AG04450 (cell line): ENCODE measurements at regions not wholly inside any gene's neighbourhood (a gene's known extent, or its start where the extent isn't known, plus 50 kb on each side); places are given as distances from the start of the nearest gene placed in this dataset.
A peak's percentile ranks its signal among the peaks of the same experiment; 100 is the strongest.
"Not testable (repeated sequence)": the region's sequence is repeated elsewhere in the genome, so short reads cannot be mapped to it uniquely, and the experiment has no call there.

Source experiments
- CTCF ChIA-PET: fragments of 300-600, 350-600 bp; formaldehyde crosslinking; extraction: SDS; loops from one replicate; lab custom pipeline; 2022; ENCODE audit warnings: antibody characterized with exemption, inconsistent platforms; lab: Charles Lee
- POLR2A ChIA-PET: fragments of 350-600 bp; formaldehyde crosslinking; extraction: SDS; loops from one replicate; lab custom pipeline; 2021; ENCODE audit warnings: antibody characterized with exemption, inconsistent platforms; lab: Yijun Ruan, JAX
- DNase-seq: peaks from one replicate; pipeline ENCODE4 v3.0.0-alpha.2; 2011; ENCODE audit warnings: low read depth, low spot score
- H3K27ac ChIP-seq: one replicate; pipeline ENCODE4 v1.5.1; 2012; ENCODE audit warnings: low read depth, low read length, control low read depth
- H3K27me3 ChIP-seq: one replicate; pipeline ENCODE4 v1.6.0; 2012; ENCODE audit warnings: low read length; ENCODE audit not compliant: control insufficient read depth, insufficient read depth
- H3K4me3 ChIP-seq: 2 replicates; pipeline ENCODE4 v1.5.1; 2011; ENCODE audit warnings: mild to moderate bottlenecking, low read depth, low read length, control low read depth
- H3K9me3 ChIP-seq: 2 replicates; pipeline ENCODE4 v1.5.1; 2012; ENCODE audit warnings: low read length; ENCODE audit not compliant: control insufficient read depth, insufficient read depth
- CTCF ChIP-seq: IDR thresholded peaks from 2 replicates; pipeline ENCODE4 v1.5.1; 2011; ENCODE audit warnings: low read depth, low read length, control low read depth, inconsistent platforms

GRCh38 chr15:91445695-91446228 lies 345.7 kb downstream of the SV2B start:
- ChIA-PET CTCF (no interaction called here), POLR2A (no interaction called here)
- no peaks in the 10 kb centered on the region for H3K9me3 ChIP-seq
- no peak overlapping the region for H3K27ac ChIP-seq
- TF ChIP-seq CTCF, result no peak
- no peak for DNase-seq
- no peaks in the 10 kb centered on the region for H3K27me3 ChIP-seq
- H3K4me3 ChIP-seq, result no peak overlapping the region

- no peak overlapping the region for H3K4me3 ChIP-seq
- ChIA-PET CTCF (interaction anchor here (0.6 kb wide), 1 partner anchor 631 kb away, joined by 3 read pairs; no protein-coding TSS in a partner anchor), POLR2A (no interaction called here)
- no peak overlapping the region for H3K27ac ChIP-seq
- no peaks in the 10 kb centered on the region for H3K27me3 ChIP-seq
- H3K9me3 ChIP-seq, result no peaks in the 10 kb centered on the region
- no peak for TF ChIP-seq CTCF
- no peak for DNase-seq
Measured at GRCh38 chr15:91447991-91448644, 348.1 kb downstream of the SV2B start.

GRCh38 chr15:91453376-91453775 lies 353.3 kb downstream of the SV2B start:
- H3K4me3 ChIP-seq, DNase-seq, H3K9me3 ChIP-seq, CTCF ChIA-PET, H3K27me3 ChIP-seq, H3K27ac ChIP-seq, POLR2A ChIA-PET: not testable (repeated sequence)

GRCh38 chr15:91456251-91456718 lies 356.2 kb downstream of the SV2B start:
- peak overlapping the region; percentile 3 for H3K27ac ChIP-seq
- POLR2A ChIA-PET, result interaction anchor here (0.7 kb wide), 1 partner anchor 59 kb away, joined by 4 read pairs; no protein-coding TSS in a partner anchor
- H3K4me3 ChIP-seq, result no peak overlapping the region
- TF ChIP-seq CTCF, result no peak
- DNase-seq, result peak; percentile 34
- no peaks in the 10 kb centered on the region for H3K27me3 ChIP-seq
- CTCF ChIA-PET, result no interaction called here
- no peaks in the 10 kb centered on the region for H3K9me3 ChIP-seq

GRCh38 chr15:91456921-91457320 lies 356.9 kb downstream of the SV2B start:
- Histone ChIP-seq H3K27ac (no peak overlapping the region), H3K27me3 (no peaks in the 10 kb centered on the region), H3K4me3 (no peak overlapping the region), H3K9me3 (no peaks in the 10 kb centered on the region)
- no peak for TF ChIP-seq CTCF
- ChIA-PET POLR2A (interaction anchor here (0.7 kb wide), 1 partner anchor 58 kb away, joined by 4 read pairs; no protein-coding TSS in a partner anchor), CTCF (no interaction called here)
- DNase-seq, result no peak
